Right kidney (tissue), 1 donor: ENCODE measurements at regions not wholly inside any gene's neighbourhood (a gene's known extent, or its start where the extent isn't known, plus 50 kb on each side); places are given as distances from the start of the nearest gene placed in this dataset.

Experiments used
- DNase-seq: peaks from one replicate; pipeline ENCODE4 v3.0.0-alpha.2; 2016

DNA sequence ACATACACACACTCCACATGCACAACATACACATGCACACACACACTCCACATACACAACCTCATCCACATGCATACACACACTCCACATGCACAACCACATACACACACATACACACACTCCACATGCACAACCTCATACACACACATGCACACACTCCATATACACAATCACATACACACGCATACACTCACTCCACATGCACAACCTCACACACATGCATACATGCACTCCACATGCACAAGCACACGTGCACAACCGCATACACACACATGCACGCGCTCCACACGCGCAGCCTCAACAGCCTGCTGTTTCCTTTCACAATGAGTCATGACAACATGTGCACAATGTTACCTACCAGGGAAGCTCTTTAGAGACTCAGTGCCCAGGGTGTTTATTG is 61.2 kb upstream of the TMEM132C start:
- DNase-seq, result no peak
